Endothelial cell of umbilical vein (primary cell): ENCODE measurements at regions not wholly inside any gene's neighbourhood (a gene's known extent, or its start where the extent isn't known, plus 50 kb on each side); places are given as distances from the start of the nearest gene placed in this dataset.

Experiments
- BruUV-seq: library from RNA; stranded (reverse); fragments of 400-500 nt; replicated peaks from 2 replicates; lab custom pipeline; 2021; lab: Mats Ljungman, UMichigan
- CTCF ChIA-PET: fragments of 300-600, 350-600 bp; sonication (Branson Sonifier 250); formaldehyde crosslinking; loops from one replicate; lab custom pipeline; 2021; ENCODE audit warnings: antibody characterized with exemption, inconsistent platforms; lab: Charles Lee
- POLR2A ChIA-PET: fragments of 300-600, 350-600 bp; sonication (Branson Sonifier 250); formaldehyde crosslinking; loops from one replicate; lab custom pipeline; 2021; ENCODE audit warnings: antibody characterized with exemption, inconsistent platforms; lab: Charles Lee
- DNase-seq: peaks from one replicate; pipeline ENCODE4 v3.0.0-alpha.2; 2011; ENCODE audit warnings: low read depth, low spot score
- FAIRE-seq: peaks from 2 replicates; lab custom pipeline; 2011; peaks lifted over from hg19 to GRCh38; lab: Jason Lieb, UNC
- H2AFZ ChIP-seq: 2 replicates; pipeline ENCODE4 v1.6.0; 2012; ENCODE audit warnings: low read depth, low read length, control low read depth, inconsistent platforms
- H3K27ac ChIP-seq: 2 replicates; pipeline ENCODE4 v1.5.1; 2011; ENCODE audit warnings: low read depth, mild to moderate bottlenecking, control low read depth, low read length, moderate library complexity; ENCODE audit not compliant: insufficient read depth
- H3K27me3 ChIP-seq, 2 experiments: 2 replicates each; pipeline versions ENCODE4 v1.6.0 to v1.6.1; 2011; ENCODE audit warnings: low read length in 2 of 2, mixed read lengths in 1 of 2; ENCODE audit not compliant: control insufficient read depth in 2 of 2, insufficient read depth in 2 of 2
- H3K36me3 ChIP-seq, 2 experiments: 2 replicates in 1 of 2; 3 replicates in 1 of 2; pipeline ENCODE4 v1.5.1; 2011; ENCODE audit warnings: low read length in 2 of 2, mild to moderate bottlenecking in 1 of 2, moderate library complexity in 1 of 2; ENCODE audit not compliant: control insufficient read depth in 2 of 2, insufficient read depth in 2 of 2; ENCODE audit errors: extremely low read depth in 1 of 2
- H3K4me1 ChIP-seq: 3 replicates; pipeline ENCODE4 v1.5.1; 2011; ENCODE audit warnings: mild to moderate bottlenecking, low read length; ENCODE audit not compliant: control insufficient read depth, insufficient read depth; ENCODE audit errors: extremely low read depth
- H3K4me2 ChIP-seq: 2 replicates; pipeline ENCODE4 v1.6.1; 2011; ENCODE audit warnings: low read length, control low read depth, mixed read lengths; ENCODE audit not compliant: insufficient read depth
- H3K4me3 ChIP-seq, 3 experiments: fragments of 200-600 bp in 1 of 3; sonication (generic), shearing (Covaris generic) in 1 of 3; replicated peaks in 1 of 3; 2 replicates each; pipeline ENCODE4 v1.5.1; 2011 to 2016; ENCODE audit warnings: control low read depth in 3 of 3, low read length in 3 of 3, mild to moderate bottlenecking in 2 of 3, inconsistent platforms in 1 of 3, low read depth in 1 of 3, moderate library complexity in 1 of 3; ENCODE audit not compliant: insufficient read depth in 1 of 3
- H3K79me2 ChIP-seq: 2 replicates; pipeline ENCODE4 v1.6.0; 2012; ENCODE audit warnings: low read length, inconsistent platforms; ENCODE audit not compliant: control insufficient read depth, insufficient read depth
- H3K9ac ChIP-seq: replicated peaks from 2 replicates; pipeline ENCODE3; 2011; ENCODE audit warnings: low read length, control low read depth; ENCODE audit not compliant: insufficient read depth; ENCODE audit errors: extremely low read depth
- H3K9me1 ChIP-seq: replicated peaks from 3 replicates; pipeline ENCODE4 v1.6.0; 2011; ENCODE audit warnings: mild to moderate bottlenecking, low read length; ENCODE audit not compliant: control insufficient read depth, insufficient read depth; ENCODE audit errors: extremely low read depth
- H3K9me3 ChIP-seq: replicated peaks from 2 replicates; pipeline ENCODE4 v1.5.1; 2012; ENCODE audit warnings: low read length, inconsistent platforms; ENCODE audit not compliant: control insufficient read depth, insufficient read depth
- H4K20me1 ChIP-seq: replicated peaks from 2 replicates; pipeline ENCODE3; 2011; ENCODE audit warnings: mild to moderate bottlenecking, low read length; ENCODE audit not compliant: control insufficient read depth, insufficient read depth; ENCODE audit errors: extremely low read depth
- EZH2 ChIP-seq: IDR thresholded peaks from 2 replicates; pipeline ENCODE4 v1.6.1; 2012; ENCODE audit warnings: borderline replicate concordance, low read depth, mild to moderate bottlenecking, moderate library complexity, low read length, inconsistent platforms; ENCODE audit not compliant: severe bottlenecking
- FOS ChIP-seq: IDR thresholded peaks from 2 replicates; pipeline ENCODE4 v1.6.1; 2011; ENCODE audit warnings: mild to moderate bottlenecking, low read length, moderate library complexity, borderline replicate concordance; ENCODE audit not compliant: insufficient read depth
- GATA2 ChIP-seq: IDR thresholded peaks from 2 replicates; pipeline ENCODE4 v1.7.0; 2011; ENCODE audit warnings: low read depth, mild to moderate bottlenecking, moderate library complexity, mixed read lengths, low read length; ENCODE audit not compliant: insufficient read length, insufficient read depth
- JUN ChIP-seq: IDR thresholded peaks from 2 replicates; pipeline ENCODE4 v1.6.1; 2011; ENCODE audit warnings: borderline replicate concordance, low read depth; ENCODE audit not compliant: insufficient read length, insufficient read depth
- MYC ChIP-seq: IDR thresholded peaks from one replicate; pipeline ENCODE4 v1.6.1; 2011; ENCODE audit warnings: mild to moderate bottlenecking, low read depth, low read length
- POLR2A ChIP-seq: IDR thresholded peaks from 2 replicates; pipeline ENCODE4 v1.6.1; 2012; ENCODE audit warnings: low read depth, mild to moderate bottlenecking, control low read depth, low read length
- POLR2AphosphoS5 ChIP-seq: IDR thresholded peaks from 2 replicates; pipeline ENCODE4 v1.6.1; 2012; ENCODE audit warnings: low read depth, mild to moderate bottlenecking, control low read depth, low read length, moderate library complexity; ENCODE audit not compliant: insufficient read depth
- dilution Hi-C: fragments of 300-500 bp; cut with MboI; formaldehyde crosslinking; loops from one replicate; pipeline ENCODE4 v1.15.0; 2019; ENCODE audit warnings: low sequenced_read_pairs; ENCODE audit not compliant: extremely low pct_ligation_motif_present
- intact Hi-C: fragments of 100-400 bp; cut with micrococcal nuclease; formaldehyde crosslinking; loops from one replicate; pipeline ENCODE4 v1.10.0; 2022
- TF ChIP-seq, protein P1 (sequence below): IDR thresholded peaks from 2 replicates; pipeline ENCODE4 v1.6.1; 2011; ENCODE audit not compliant: insufficient read depth, insufficient read length
- TF ChIP-seq, protein P2 (sequence below), 2 donors: IDR thresholded peaks; 1 replicate in 1 of 2; 2 replicates in 1 of 2; pipeline ENCODE4 v1.5.1; 2011; ENCODE audit warnings: low read length in 2 of 2, mild to moderate bottlenecking in 2 of 2, moderate library complexity in 2 of 2, control low read depth in 1 of 2, inconsistent platforms in 1 of 2, low read depth in 1 of 2; ENCODE audit not compliant: insufficient read depth in 1 of 2; ENCODE audit errors: extremely low read depth in 1 of 2

DNA sequence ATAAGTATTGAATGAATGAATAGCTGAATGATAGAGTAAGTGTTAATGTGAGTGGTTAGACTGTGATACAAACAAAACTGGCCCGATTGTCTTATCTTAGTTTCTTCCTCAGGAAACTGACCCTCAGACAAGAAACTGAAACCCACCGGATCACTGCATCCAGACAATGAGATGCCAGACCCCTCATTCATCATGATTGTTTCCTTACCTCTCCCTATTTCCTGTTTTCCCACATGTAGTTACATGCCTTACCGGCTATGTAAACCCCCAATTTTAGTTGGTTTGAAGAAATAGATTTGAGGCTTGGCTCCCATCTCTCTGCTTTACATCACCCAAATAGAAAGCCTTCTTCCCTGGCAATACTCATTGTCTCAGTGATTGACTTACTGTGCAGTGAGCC, 218.9 kb upstream of the PPP1R2C start:
- intact Hi-C loops: loop anchor here (1.0 to 2.0 kb wide), 2 partner anchors 249 to 706 kb away; no protein-coding TSS in a partner anchor
- dilution Hi-C loops: no loop called here
- Histone ChIP-seq H3K4me2 (peak overlapping the region; percentile 24), H3K27me3 (no peaks in the 10 kb centered on the region), H3K9me1 (no peaks in the 10 kb centered on the region), H3K27ac (peak overlapping the region; percentile 66), H3K9me3 (no peaks in the 10 kb centered on the region), H2AFZ (peak overlapping the region; percentile 29), H3K9ac (peak overlapping the region; percentile 42), H3K36me3 (no peaks in the 10 kb centered on the region), H3K4me1 (peaks cover 40% of the 10 kb centered on the region), H3K79me2 (no peaks in the 10 kb centered on the region), H3K4me3 (no peak overlapping the region), H4K20me1 (no peaks in the 10 kb centered on the region)
- ChIA-PET POLR2A (no interaction called here), CTCF (no interaction called here)
- DNase-seq: peak; percentile 89
- peak; percentile 84 for FAIRE-seq
- no TSS peak for BruUV-seq
- no peak for TF ChIP-seq MYC
- TF ChIP-seq, protein P1, sequence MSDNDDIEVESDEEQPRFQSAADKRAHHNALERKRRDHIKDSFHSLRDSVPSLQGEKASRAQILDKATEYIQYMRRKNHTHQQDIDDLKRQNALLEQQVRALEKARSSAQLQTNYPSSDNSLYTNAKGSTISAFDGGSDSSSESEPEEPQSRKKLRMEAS: no peak
- peak; percentile 73 for TF ChIP-seq JUN
- TF ChIP-seq EZH2: no peak
- TF ChIP-seq, protein P2, sequence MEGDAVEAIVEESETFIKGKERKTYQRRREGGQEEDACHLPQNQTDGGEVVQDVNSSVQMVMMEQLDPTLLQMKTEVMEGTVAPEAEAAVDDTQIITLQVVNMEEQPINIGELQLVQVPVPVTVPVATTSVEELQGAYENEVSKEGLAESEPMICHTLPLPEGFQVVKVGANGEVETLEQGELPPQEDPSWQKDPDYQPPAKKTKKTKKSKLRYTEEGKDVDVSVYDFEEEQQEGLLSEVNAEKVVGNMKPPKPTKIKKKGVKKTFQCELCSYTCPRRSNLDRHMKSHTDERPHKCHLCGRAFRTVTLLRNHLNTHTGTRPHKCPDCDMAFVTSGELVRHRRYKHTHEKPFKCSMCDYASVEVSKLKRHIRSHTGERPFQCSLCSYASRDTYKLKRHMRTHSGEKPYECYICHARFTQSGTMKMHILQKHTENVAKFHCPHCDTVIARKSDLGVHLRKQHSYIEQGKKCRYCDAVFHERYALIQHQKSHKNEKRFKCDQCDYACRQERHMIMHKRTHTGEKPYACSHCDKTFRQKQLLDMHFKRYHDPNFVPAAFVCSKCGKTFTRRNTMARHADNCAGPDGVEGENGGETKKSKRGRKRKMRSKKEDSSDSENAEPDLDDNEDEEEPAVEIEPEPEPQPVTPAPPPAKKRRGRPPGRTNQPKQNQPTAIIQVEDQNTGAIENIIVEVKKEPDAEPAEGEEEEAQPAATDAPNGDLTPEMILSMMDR (IDR thresholded peaks at IDR 0.05; ENCODE audit: extremely low read depth in 1 of 2, insufficient read depth in 1 of 2, low read depth in 1 of 2, low read length in 2 of 2): no peak
- TF ChIP-seq GATA2: peak; percentile 89
- no peak for TF ChIP-seq FOS
- TF ChIP-seq POLR2A: no peak
- peak; percentile 62 for TF ChIP-seq POLR2AphosphoS5
